ENCODE measurements at regions not wholly inside any gene's neighbourhood (a gene's known extent, or its start where the extent isn't known, plus 50 kb on each side); places are given as distances from the start of the nearest gene placed in this dataset.

DNA sequence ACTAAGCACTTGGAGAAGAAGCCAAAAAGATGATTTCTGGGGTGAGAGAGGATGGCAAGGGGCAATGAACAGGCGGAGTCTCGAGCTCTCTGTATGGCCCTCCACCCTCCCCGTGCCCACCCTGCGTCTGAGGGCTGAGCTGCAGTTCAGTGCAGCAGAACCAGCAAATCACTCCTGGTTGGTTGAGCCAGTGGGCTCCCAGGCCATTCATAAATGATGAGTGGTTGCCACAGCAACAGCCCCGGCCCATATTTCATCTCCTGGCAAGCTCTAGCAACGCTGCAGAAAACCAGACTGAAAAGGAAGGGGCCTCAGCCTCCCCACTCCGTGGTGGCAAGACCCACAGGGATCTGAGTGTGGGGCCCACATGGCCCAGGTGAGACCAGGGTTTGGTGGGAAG, 93.8 kb upstream of the PPP1R26 start:
- Histone ChIP-seq H3K36me3 (ENCODE audit: insufficient read depth, low read length) (no peaks in the 10 kb centered on the region), H3K27me3 (ENCODE audit: insufficient read depth, low read length) (no peaks in the 10 kb centered on the region), H3K79me2 (ENCODE audit: insufficient read depth, low read length) (no peaks in the 10 kb centered on the region), H3K27ac (ENCODE audit: low read depth, low read length) (no peak overlapping the region), H3K4me3 (ENCODE audit: insufficient read depth, low read length) (no peak overlapping the region), H2AFZ (ENCODE audit: low read length) (no peak overlapping the region), H4K20me1 (ENCODE audit: insufficient read depth, low read length) (no peaks in the 10 kb centered on the region), H3K9me3 (ENCODE audit: low read depth, low read length) (no peaks in the 10 kb centered on the region), H3K4me1 (ENCODE audit: insufficient read depth, low read length) (no peaks in the 10 kb centered on the region), H3K4me2 (ENCODE audit: insufficient read depth, low read length) (no peak overlapping the region)
- no peak for DNase-seq (ENCODE audit: insufficient read length, low spot score, missing footprints)
- TF ChIP-seq, protein P1, sequence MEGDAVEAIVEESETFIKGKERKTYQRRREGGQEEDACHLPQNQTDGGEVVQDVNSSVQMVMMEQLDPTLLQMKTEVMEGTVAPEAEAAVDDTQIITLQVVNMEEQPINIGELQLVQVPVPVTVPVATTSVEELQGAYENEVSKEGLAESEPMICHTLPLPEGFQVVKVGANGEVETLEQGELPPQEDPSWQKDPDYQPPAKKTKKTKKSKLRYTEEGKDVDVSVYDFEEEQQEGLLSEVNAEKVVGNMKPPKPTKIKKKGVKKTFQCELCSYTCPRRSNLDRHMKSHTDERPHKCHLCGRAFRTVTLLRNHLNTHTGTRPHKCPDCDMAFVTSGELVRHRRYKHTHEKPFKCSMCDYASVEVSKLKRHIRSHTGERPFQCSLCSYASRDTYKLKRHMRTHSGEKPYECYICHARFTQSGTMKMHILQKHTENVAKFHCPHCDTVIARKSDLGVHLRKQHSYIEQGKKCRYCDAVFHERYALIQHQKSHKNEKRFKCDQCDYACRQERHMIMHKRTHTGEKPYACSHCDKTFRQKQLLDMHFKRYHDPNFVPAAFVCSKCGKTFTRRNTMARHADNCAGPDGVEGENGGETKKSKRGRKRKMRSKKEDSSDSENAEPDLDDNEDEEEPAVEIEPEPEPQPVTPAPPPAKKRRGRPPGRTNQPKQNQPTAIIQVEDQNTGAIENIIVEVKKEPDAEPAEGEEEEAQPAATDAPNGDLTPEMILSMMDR (IDR thresholded peaks at IDR 0.05; ENCODE audit: extremely low read depth, low read depth, low read length), result no peak

DNA sequence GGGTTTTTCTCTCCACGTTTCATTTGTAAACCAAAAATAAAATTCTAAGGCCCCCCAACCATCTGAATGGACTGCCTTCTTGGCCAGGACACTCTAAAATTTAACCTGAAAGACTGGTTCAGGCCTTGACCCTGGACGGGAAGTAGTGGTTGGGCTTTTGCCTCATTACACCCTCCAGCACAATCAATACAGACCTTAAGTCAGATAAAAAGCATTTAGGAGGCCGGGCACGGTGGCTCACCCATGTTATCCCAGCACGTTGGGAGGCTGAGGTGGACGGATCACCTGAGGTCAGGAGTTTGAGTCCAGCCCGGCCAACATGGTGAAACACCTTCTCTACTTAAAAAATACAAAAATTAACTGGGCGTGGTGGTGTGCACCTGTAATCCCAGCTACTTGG, 91.6 kb upstream of the PPP1R26 start:
- no peak overlapping the region for H3K27ac ChIP-seq (ENCODE audit: low read depth, low read length)
- no peaks in the 10 kb centered on the region for H3K27me3 ChIP-seq (ENCODE audit: insufficient read depth, low read length)
- TF ChIP-seq, protein P1 (IDR thresholded peaks at IDR 0.05; ENCODE audit: extremely low read depth, low read depth, low read length), result no peak
- H4K20me1 ChIP-seq (ENCODE audit: insufficient read depth, low read length), result no peaks in the 10 kb centered on the region
- DNase-seq (ENCODE audit: insufficient read length, low spot score, missing footprints), result no peak
- no peaks in the 10 kb centered on the region for H3K79me2 ChIP-seq (ENCODE audit: insufficient read depth, low read length)
- H3K36me3 ChIP-seq (ENCODE audit: insufficient read depth, low read length), result no peaks in the 10 kb centered on the region
- H2AFZ ChIP-seq (ENCODE audit: low read length), result no peak overlapping the region
- H3K9me3 ChIP-seq (ENCODE audit: low read depth, low read length), result no peaks in the 10 kb centered on the region
- no peak overlapping the region for H3K4me3 ChIP-seq (ENCODE audit: insufficient read depth, low read length)
- H3K4me2 ChIP-seq (ENCODE audit: insufficient read depth, low read length), result no peak overlapping the region
- H3K4me1 ChIP-seq (ENCODE audit: insufficient read depth, low read length), result no peaks in the 10 kb centered on the region

DNA sequence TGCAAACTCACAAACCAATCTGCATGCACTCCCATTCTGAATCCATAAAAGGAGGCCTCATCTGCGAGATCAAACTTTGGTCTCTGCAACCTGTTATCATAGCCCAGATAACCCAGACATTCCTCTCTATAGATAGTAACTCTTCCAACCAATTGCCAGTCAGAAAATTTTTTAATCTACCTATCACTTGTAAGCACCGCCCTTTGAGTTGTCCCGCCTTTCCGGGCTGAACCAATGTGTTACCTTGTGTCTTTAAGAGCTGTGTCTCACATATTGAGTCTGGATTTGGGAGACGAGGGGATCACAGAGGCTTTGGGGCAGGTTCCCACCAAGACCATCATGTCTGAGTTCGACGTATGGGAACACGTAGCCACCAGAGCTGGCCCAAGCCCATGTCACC, 91.1 kb upstream of the PPP1R26 start:
- DNase-seq (ENCODE audit: insufficient read length, low spot score, missing footprints), result no peak
- Histone ChIP-seq H3K27me3 (ENCODE audit: insufficient read depth, low read length) (no peaks in the 10 kb centered on the region), H3K4me3 (ENCODE audit: insufficient read depth, low read length) (no peak overlapping the region), H3K27ac (ENCODE audit: low read depth, low read length) (no peak overlapping the region), H3K4me2 (ENCODE audit: insufficient read depth, low read length) (no peak overlapping the region), H4K20me1 (ENCODE audit: insufficient read depth, low read length) (no peaks in the 10 kb centered on the region), H3K9me3 (ENCODE audit: low read depth, low read length) (no peaks in the 10 kb centered on the region), H3K36me3 (ENCODE audit: insufficient read depth, low read length) (no peaks in the 10 kb centered on the region), H3K4me1 (ENCODE audit: insufficient read depth, low read length) (no peaks in the 10 kb centered on the region), H2AFZ (ENCODE audit: low read length) (no peak overlapping the region), H3K79me2 (ENCODE audit: insufficient read depth, low read length) (no peaks in the 10 kb centered on the region)
- TF ChIP-seq, protein P1 (IDR thresholded peaks at IDR 0.05; ENCODE audit: extremely low read depth, low read depth, low read length), result no peak

DNA sequence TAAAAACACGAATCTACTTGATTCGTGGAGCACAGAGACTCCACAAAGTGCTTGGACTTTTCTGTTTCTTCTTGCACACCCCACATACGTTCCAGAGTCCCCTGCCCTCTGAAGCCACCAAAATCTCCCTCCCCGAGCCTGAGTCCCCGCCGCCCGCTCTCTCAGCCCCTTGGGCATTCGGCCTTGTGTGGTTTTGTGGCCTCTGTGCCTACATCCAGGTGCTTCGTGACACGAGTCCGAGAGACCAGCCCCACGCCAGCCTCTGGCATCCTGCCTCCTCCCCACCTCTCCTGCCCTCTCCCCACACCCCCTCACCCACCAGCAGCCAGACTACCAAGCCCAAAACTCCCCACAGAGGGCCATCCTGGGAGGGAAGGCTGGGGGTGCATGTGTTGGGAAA, 87.8 kb upstream of the PPP1R26 start:
- H3K4me3 ChIP-seq (ENCODE audit: insufficient read depth, low read length), result no peak overlapping the region
- H3K27me3 ChIP-seq (ENCODE audit: insufficient read depth, low read length), result no peaks in the 10 kb centered on the region
- no peaks in the 10 kb centered on the region for H4K20me1 ChIP-seq (ENCODE audit: insufficient read depth, low read length)
- no peak overlapping the region for H2AFZ ChIP-seq (ENCODE audit: low read length)
- no peaks in the 10 kb centered on the region for H3K4me1 ChIP-seq (ENCODE audit: insufficient read depth, low read length)
- no peak for DNase-seq (ENCODE audit: insufficient read length, low spot score, missing footprints)
- H3K36me3 ChIP-seq (ENCODE audit: insufficient read depth, low read length), result no peaks in the 10 kb centered on the region
- peaks cover 4% of the 10 kb centered on the region for H3K9me3 ChIP-seq (ENCODE audit: low read depth, low read length)
- H3K4me2 ChIP-seq (ENCODE audit: insufficient read depth, low read length), result no peak overlapping the region
- H3K27ac ChIP-seq (ENCODE audit: low read depth, low read length), result no peak overlapping the region
- TF ChIP-seq, protein P1 (IDR thresholded peaks at IDR 0.05; ENCODE audit: extremely low read depth, low read depth, low read length), result no peak
- H3K79me2 ChIP-seq (ENCODE audit: insufficient read depth, low read length), result no peaks in the 10 kb centered on the region
